ENCODE measurements at regions not wholly inside any gene's neighbourhood (a gene's known extent, or its start where the extent isn't known, plus 50 kb on each side); places are given as distances from the start of the nearest gene placed in this dataset.

DNA sequence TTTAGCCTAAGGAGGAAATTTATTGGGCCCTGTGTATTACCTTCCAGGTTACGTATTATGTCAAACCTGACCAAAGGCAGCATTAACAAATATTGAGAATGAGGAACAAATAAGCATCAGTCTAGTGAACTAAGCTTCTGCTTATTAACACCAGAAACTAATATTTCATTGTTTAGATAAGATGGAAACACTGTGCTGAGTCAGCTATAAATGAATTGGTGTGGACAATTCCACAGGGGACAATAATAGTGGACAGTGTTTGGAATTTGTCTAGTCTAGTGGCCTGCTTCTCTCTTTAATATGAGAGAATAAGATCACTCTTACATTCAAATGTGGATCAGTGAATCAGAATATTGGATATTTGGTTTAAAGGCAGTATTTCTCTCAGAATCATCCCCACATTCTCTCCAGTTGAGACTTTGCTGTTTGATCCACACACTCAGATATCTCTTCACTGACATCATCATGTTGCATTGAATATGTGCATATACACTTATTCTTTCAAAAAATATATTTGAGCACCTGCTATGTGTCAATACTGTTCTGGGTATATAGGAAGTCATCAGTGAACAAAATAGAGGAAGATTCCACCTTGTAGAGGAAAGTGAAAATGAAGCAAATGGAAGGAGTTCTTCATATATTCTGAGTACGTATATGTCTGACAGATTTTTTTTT is 136.3 kb downstream of the DIO2 start:
- intact Hi-C loops (cut with DNase I) = no loop called here
- Histone ChIP-seq H3K27me3 (no peaks in the 10 kb centered on the region), H3K4me3 (replicated peaks in 1 of 3) (no peak overlapping the region), H3K36me3 (no peaks in the 10 kb centered on the region), H3K9me3 (no peaks in the 10 kb centered on the region), H3K27ac (no peak overlapping the region), H3K4me1 (no peaks in the 10 kb centered on the region)
- WGBS, 2 donors = 95 to 97% methylated on average over 2 of the region's 2 CpGs
- DNase-seq = no peak
- no peak for TF ChIP-seq POLR2A (IDR thresholded peaks at IDR 0.05)
- TF ChIP-seq, protein P1, sequence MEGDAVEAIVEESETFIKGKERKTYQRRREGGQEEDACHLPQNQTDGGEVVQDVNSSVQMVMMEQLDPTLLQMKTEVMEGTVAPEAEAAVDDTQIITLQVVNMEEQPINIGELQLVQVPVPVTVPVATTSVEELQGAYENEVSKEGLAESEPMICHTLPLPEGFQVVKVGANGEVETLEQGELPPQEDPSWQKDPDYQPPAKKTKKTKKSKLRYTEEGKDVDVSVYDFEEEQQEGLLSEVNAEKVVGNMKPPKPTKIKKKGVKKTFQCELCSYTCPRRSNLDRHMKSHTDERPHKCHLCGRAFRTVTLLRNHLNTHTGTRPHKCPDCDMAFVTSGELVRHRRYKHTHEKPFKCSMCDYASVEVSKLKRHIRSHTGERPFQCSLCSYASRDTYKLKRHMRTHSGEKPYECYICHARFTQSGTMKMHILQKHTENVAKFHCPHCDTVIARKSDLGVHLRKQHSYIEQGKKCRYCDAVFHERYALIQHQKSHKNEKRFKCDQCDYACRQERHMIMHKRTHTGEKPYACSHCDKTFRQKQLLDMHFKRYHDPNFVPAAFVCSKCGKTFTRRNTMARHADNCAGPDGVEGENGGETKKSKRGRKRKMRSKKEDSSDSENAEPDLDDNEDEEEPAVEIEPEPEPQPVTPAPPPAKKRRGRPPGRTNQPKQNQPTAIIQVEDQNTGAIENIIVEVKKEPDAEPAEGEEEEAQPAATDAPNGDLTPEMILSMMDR (IDR thresholded peaks at IDR 0.05) = no peak

DNA sequence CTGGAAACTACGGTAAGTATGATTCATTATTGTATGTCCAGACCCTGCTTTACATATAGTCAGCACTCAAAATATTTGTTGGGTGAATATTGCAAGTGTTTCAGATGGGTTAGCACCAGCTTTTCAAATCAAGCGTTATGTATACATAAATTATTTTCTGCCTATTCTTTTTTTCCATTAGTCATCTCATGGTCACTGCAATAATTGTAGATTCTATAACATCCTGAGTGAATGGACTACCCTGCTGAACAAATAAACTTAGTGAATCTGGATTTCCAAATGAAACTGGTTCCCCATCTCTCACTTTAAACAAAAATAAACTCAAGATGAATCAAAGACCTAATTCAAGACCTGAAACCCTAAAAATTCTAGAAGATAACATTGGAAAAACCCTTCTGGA is 152.3 kb downstream of the DIO2 start:
- DNase-seq = no peak
- TF ChIP-seq POLR2A (IDR thresholded peaks at IDR 0.05) = no peak
- TF ChIP-seq, protein P1 (IDR thresholded peaks at IDR 0.05) = no peak
- Histone ChIP-seq H3K4me3 (replicated peaks in 1 of 3) (no peak overlapping the region), H3K9me3 (no peaks in the 10 kb centered on the region), H3K27ac (no peak overlapping the region), H3K4me1 (peaks cover 5 to 9% of the 10 kb centered on the region in 2 donors), H3K36me3 (no peaks in the 10 kb centered on the region), H3K27me3 (no peaks in the 10 kb centered on the region)
- WGBS, 2 donors = 94 to 99% methylated on average over 2 of the region's 2 CpGs
- intact Hi-C loops (cut with DNase I) = loop anchor here (10.0 kb wide), 1 partner anchor 296 kb away; no protein-coding TSS in a partner anchor

DNA sequence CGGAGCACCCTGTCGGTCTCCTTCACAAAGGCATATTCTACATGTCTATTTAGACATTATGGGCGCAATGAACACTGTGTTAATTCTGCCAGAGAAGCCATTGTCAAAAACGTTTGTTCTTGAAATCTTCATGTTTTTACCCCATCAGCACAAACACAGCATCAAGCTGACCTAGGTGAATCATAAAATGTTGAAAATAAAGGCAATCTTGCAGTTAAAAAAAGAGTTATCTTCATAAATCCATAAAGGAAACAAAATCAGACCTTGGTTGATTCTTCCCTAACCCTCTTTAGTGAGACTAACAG is 154.9 kb downstream of the DIO2 start:
- 15 to 25% methylated on average over 4 of the region's 4 CpGs for WGBS, 2 donors
- Histone ChIP-seq H3K9me3 (no peaks in the 10 kb centered on the region), H3K4me3 (replicated peaks in 1 of 3) (no peak overlapping the region), H3K27me3 (no peaks in the 10 kb centered on the region), H3K4me1 (peaks cover 5 to 9% of the 10 kb centered on the region in 2 donors), H3K27ac (no peak overlapping the region), H3K36me3 (no peaks in the 10 kb centered on the region)
- DNase-seq = no peak
- intact Hi-C loops (cut with DNase I) = loop anchor here (10.0 kb wide), 1 partner anchor 298 kb away; no protein-coding TSS in a partner anchor
- TF ChIP-seq, protein P1 (IDR thresholded peaks at IDR 0.05) = no peak
- no peak for TF ChIP-seq POLR2A (IDR thresholded peaks at IDR 0.05)

GRCh38 chr14:80055667-80056496 is 155.4 kb downstream of the DIO2 start:
- Histone ChIP-seq H3K27me3 (no peaks in the 10 kb centered on the region), H3K4me3 (replicated peaks in 1 of 3) (no peak overlapping the region), H3K27ac (no peak overlapping the region), H3K4me1 (peaks cover 5 to 9% of the 10 kb centered on the region in 2 donors), H3K9me3 (no peaks in the 10 kb centered on the region), H3K36me3 (no peaks in the 10 kb centered on the region)
- 66 to 69% methylated on average over 7 of the region's 7 CpGs for WGBS, 2 donors
- peak; percentile 62 to 63 for DNase-seq
- no peak for TF ChIP-seq POLR2A (IDR thresholded peaks at IDR 0.05)
- TF ChIP-seq, protein P1 (IDR thresholded peaks at IDR 0.05) = peak; percentile 36 to 90 (median 78)
- intact Hi-C loops (cut with DNase I) = loop anchor here (10.0 kb wide), 1 partner anchor 299 kb away; no protein-coding TSS in a partner anchor

- WGBS, 2 donors = 76 to 84% methylated on average over 1 of the region's 1 CpG
- peaks cover 5 to 9% of the 10 kb centered on the region in 2 donors for H3K4me1 ChIP-seq
- H3K4me3 ChIP-seq (replicated peaks in 1 of 3) = no peak overlapping the region
- no peak for DNase-seq
- H3K27ac ChIP-seq = no peak overlapping the region
- H3K9me3 ChIP-seq = no peaks in the 10 kb centered on the region
- no peak for TF ChIP-seq POLR2A (IDR thresholded peaks at IDR 0.05)
- intact Hi-C loops (cut with DNase I) = loop anchor here (10.0 kb wide), 1 partner anchor 300 kb away; no protein-coding TSS in a partner anchor
- H3K36me3 ChIP-seq = no peaks in the 10 kb centered on the region
- no peaks in the 10 kb centered on the region for H3K27me3 ChIP-seq
Measured at GRCh38 chr14:80055226-80055625, 156.1 kb downstream of the DIO2 start.
